ENCODE measurements at regions not wholly inside any gene's neighbourhood (a gene's known extent, or its start where the extent isn't known, plus 50 kb on each side); places are given as distances from the start of the nearest gene placed in this dataset.

DNA sequence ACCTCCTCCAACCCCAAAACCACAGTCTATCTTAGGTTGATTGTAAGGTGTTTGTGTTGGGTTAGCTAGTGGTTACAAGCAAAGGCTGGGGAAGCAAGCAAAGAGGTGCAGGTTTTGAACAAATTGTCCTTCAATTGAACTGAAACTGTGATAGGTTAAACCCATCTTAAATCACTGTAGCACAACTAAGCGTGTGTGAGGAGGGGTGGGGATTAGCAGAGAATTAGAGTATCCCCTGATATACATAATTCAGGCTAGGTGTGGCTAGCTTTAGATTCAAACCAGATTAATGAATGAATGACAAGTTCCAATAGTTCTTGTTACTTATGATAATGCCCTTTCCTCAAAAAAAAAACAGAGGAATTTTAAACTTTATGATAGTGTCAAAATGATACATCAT lies 191.0 kb upstream of the POF1B start:
- TF ChIP-seq CTCF (IDR thresholded peaks at IDR 0.05) = no peak
- no peak for TF ChIP-seq TCF7L2 (IDR thresholded peaks at IDR 0.05; ENCODE audit: low read depth, low read length)
